CD8-positive, alpha-beta memory T cell (primary cell): ENCODE measurements at regions not wholly inside any gene's neighbourhood (a gene's known extent, or its start where the extent isn't known, plus 50 kb on each side); places are given as distances from the start of the nearest gene placed in this dataset.

Experiments
- CTCF ChIA-PET: fragments of 350-600 bp; sonication (Branson Sonifier 250); formaldehyde crosslinking; loops from one replicate; lab custom pipeline; 2021; ENCODE audit warnings: antibody characterized with exemption; lab: Charles Lee
- POLR2A ChIA-PET: fragments of 350-600 bp; sonication (Branson Sonifier 250); formaldehyde crosslinking; loops from one replicate; lab custom pipeline; 2021; ENCODE audit warnings: antibody characterized with exemption; lab: Charles Lee
- DNase-seq, 5 donors: peaks; one replicate each; pipeline versions ENCODE4 v3.0.0 to v3.0.0-alpha.2; 2020 to 2022; ENCODE audit warnings: mixed read lengths in 1 of 5
- H3K27ac ChIP-seq: one replicate; pipeline ENCODE4 v1.7.0; 2013; ENCODE audit warnings: low read depth, mild to moderate bottlenecking, low read length, moderate library complexity
- H3K27me3 ChIP-seq: 2 replicates; pipeline ENCODE4 v1.7.0; 2013; ENCODE audit warnings: low read length, mild to moderate bottlenecking; ENCODE audit not compliant: insufficient read depth, poor library complexity, severe bottlenecking
- H3K36me3 ChIP-seq: 2 replicates; pipeline ENCODE4 v1.7.0; 2013; ENCODE audit warnings: mild to moderate bottlenecking, low read length, moderate library complexity; ENCODE audit not compliant: insufficient read depth
- H3K4me1 ChIP-seq: 2 replicates; pipeline ENCODE4 v1.7.0; 2013; ENCODE audit warnings: mild to moderate bottlenecking, low read length, moderate library complexity; ENCODE audit not compliant: insufficient read depth
- H3K4me3 ChIP-seq: 2 replicates; pipeline ENCODE4 v1.7.0; 2013; ENCODE audit warnings: mild to moderate bottlenecking, low read length
- H3K9me3 ChIP-seq: 2 replicates; pipeline ENCODE4 v1.7.0; 2013; ENCODE audit warnings: mild to moderate bottlenecking, low read length
- H3K27ac Mint-ChIP-seq, 8 donors: one replicate each; pipeline ENCODE4 v1.8.0; 2020 to 2021; ENCODE audit warnings: mixed read lengths in 8 of 8, mild to moderate bottlenecking in 6 of 8, inconsistent platforms in 3 of 8, moderate library complexity in 3 of 8
- H3K27me3 Mint-ChIP-seq, 2 donors: one replicate each; pipeline ENCODE4 v1.8.0; 2020 to 2021; ENCODE audit warnings: mixed read lengths in 2 of 2, mild to moderate bottlenecking in 1 of 2, moderate library complexity in 1 of 2
- H3K36me3 Mint-ChIP-seq, 3 donors: one replicate each; pipeline ENCODE4 v1.8.0; 2020 to 2021; ENCODE audit warnings: mixed read lengths in 3 of 3, inconsistent platforms in 1 of 3, mild to moderate bottlenecking in 1 of 3
- H3K4me1 Mint-ChIP-seq, 3 donors: one replicate each; pipeline ENCODE4 v1.8.0; 2020 to 2021; ENCODE audit warnings: mixed read lengths in 3 of 3, inconsistent platforms in 1 of 3, mild to moderate bottlenecking in 1 of 3
- H3K4me3 Mint-ChIP-seq, 7 donors: one replicate each; pipeline ENCODE4 v1.8.0; 2020 to 2021; ENCODE audit warnings: mixed read lengths in 7 of 7, mild to moderate bottlenecking in 6 of 7, moderate library complexity in 4 of 7, inconsistent platforms in 2 of 7
- H3K9me3 Mint-ChIP-seq, 5 donors: one replicate each; pipeline ENCODE4 v1.8.0; 2020 to 2022; ENCODE audit warnings: mixed read lengths in 5 of 5, mild to moderate bottlenecking in 3 of 5, moderate library complexity in 2 of 5, inconsistent platforms in 1 of 5

GRCh38 chr2:198400999-198401398 lies 596.6 kb downstream of the PLCL1 start:
- CTCF ChIA-PET, result no interaction called here
- no peaks in the 10 kb centered on the region for H3K9me3 Mint-ChIP-seq
- peaks cover 3% of the 10 kb centered on the region in 2 donors for H3K27me3 Mint-ChIP-seq

GRCh38 chr2:198394208-198394607 lies 589.8 kb downstream of the PLCL1 start:
- Histone ChIP-seq H3K36me3 (no peaks in the 10 kb centered on the region), H3K9me3 (no peaks in the 10 kb centered on the region), H3K4me1 (no peaks in the 10 kb centered on the region), H3K27me3 (no peaks in the 10 kb centered on the region), H3K27ac (no peak overlapping the region), H3K4me3 (no peak overlapping the region)
- no peak for DNase-seq
- Mint-ChIP-seq H3K9me3 (no peaks in the 10 kb centered on the region), H3K27ac (no peak overlapping the region), H3K27me3 (peaks cover 4 to 6% of the 10 kb centered on the region in 2 donors), H3K4me1 (no peaks in the 10 kb centered on the region), H3K4me3 (no peak overlapping the region), H3K36me3 (no peaks in the 10 kb centered on the region)
- ChIA-PET POLR2A (no interaction called here), CTCF (no interaction called here)

More at GRCh38 chr2:198400999-198401398, 596.6 kb downstream of the PLCL1 start:
- Histone ChIP-seq H3K27me3 (no peaks in the 10 kb centered on the region), H3K36me3 (no peaks in the 10 kb centered on the region), H3K4me3 (no peak overlapping the region), H3K4me1 (no peaks in the 10 kb centered on the region), H3K27ac (no peak overlapping the region), H3K9me3 (no peaks in the 10 kb centered on the region)
- Mint-ChIP-seq H3K4me1 (no peaks in the 10 kb centered on the region), H3K27ac (no peak overlapping the region), H3K36me3 (no peaks in the 10 kb centered on the region), H3K4me3 (no peak overlapping the region)
- POLR2A ChIA-PET, result no interaction called here
- DNase-seq, result no peak

- H3K9me3 ChIP-seq, result no peaks in the 10 kb centered on the region
- ChIA-PET CTCF (no interaction called here), POLR2A (no interaction called here)
- H3K4me1 Mint-ChIP-seq, result no peaks in the 10 kb centered on the region
- no peak overlapping the region for H3K27ac ChIP-seq
- no peaks in the 10 kb centered on the region for H3K9me3 Mint-ChIP-seq
- H3K36me3 ChIP-seq, result no peaks in the 10 kb centered on the region
- no peak overlapping the region for H3K4me3 ChIP-seq
- H3K27me3 Mint-ChIP-seq, result peaks cover 3 to 4% of the 10 kb centered on the region in 2 donors
- H3K27ac Mint-ChIP-seq, result no peak overlapping the region
- H3K4me1 ChIP-seq, result no peaks in the 10 kb centered on the region
- H3K4me3 Mint-ChIP-seq, result no peak overlapping the region
- H3K36me3 Mint-ChIP-seq, result no peaks in the 10 kb centered on the region
- DNase-seq, result no peak
- H3K27me3 ChIP-seq, result no peaks in the 10 kb centered on the region
These were observed 586.3 kb downstream of the PLCL1 start for GRCh38 chr2:198390670-198391069.

GRCh38 chr2:198387677-198388076 lies 583.3 kb downstream of the PLCL1 start:
- peaks cover 0 to 4% of the 10 kb centered on the region in 2 donors for H3K27me3 Mint-ChIP-seq
- H3K4me1 Mint-ChIP-seq, result no peaks in the 10 kb centered on the region
- Histone ChIP-seq H3K36me3 (no peaks in the 10 kb centered on the region), H3K9me3 (no peaks in the 10 kb centered on the region), H3K4me1 (no peaks in the 10 kb centered on the region), H3K27me3 (no peaks in the 10 kb centered on the region), H3K4me3 (no peak overlapping the region), H3K27ac (no peak overlapping the region)
- H3K9me3 Mint-ChIP-seq, result no peaks in the 10 kb centered on the region
- no peaks in the 10 kb centered on the region for H3K36me3 Mint-ChIP-seq
- no peak overlapping the region for H3K27ac Mint-ChIP-seq
- ChIA-PET CTCF (no interaction called here), POLR2A (no interaction called here)
- no peak for DNase-seq
- no peak overlapping the region for H3K4me3 Mint-ChIP-seq

GRCh38 chr2:198385856-198386255 lies 581.5 kb downstream of the PLCL1 start:
- no peaks in the 10 kb centered on the region for H3K27me3 ChIP-seq
- CTCF ChIA-PET, result no interaction called here
- H3K27ac ChIP-seq, result no peak overlapping the region
- Mint-ChIP-seq H3K27ac (no peak overlapping the region), H3K4me1 (no peaks in the 10 kb centered on the region), H3K9me3 (no peaks in the 10 kb centered on the region), H3K36me3 (no peaks in the 10 kb centered on the region), H3K27me3 (peaks cover 0 to 12% of the 10 kb centered on the region in 2 donors), H3K4me3 (no peak overlapping the region)
- DNase-seq, result no peak
- POLR2A ChIA-PET, result no interaction called here
- H3K9me3 ChIP-seq, result no peaks in the 10 kb centered on the region
- H3K4me1 ChIP-seq, result no peaks in the 10 kb centered on the region
- H3K4me3 ChIP-seq, result no peak overlapping the region
- H3K36me3 ChIP-seq, result no peaks in the 10 kb centered on the region

- CTCF ChIA-PET, result no interaction called here
- H3K4me3 ChIP-seq, result no peak overlapping the region
- Mint-ChIP-seq H3K4me1 (no peaks in the 10 kb centered on the region), H3K9me3 (no peaks in the 10 kb centered on the region), H3K36me3 (no peaks in the 10 kb centered on the region), H3K4me3 (no peak overlapping the region), H3K27me3 (peaks cover 0 to 12% of the 10 kb centered on the region in 2 donors), H3K27ac (no peak overlapping the region)
- H3K4me1 ChIP-seq, result no peaks in the 10 kb centered on the region
- POLR2A ChIA-PET, result no interaction called here
- no peaks in the 10 kb centered on the region for H3K27me3 ChIP-seq
- no peak for DNase-seq
- no peaks in the 10 kb centered on the region for H3K9me3 ChIP-seq
- no peaks in the 10 kb centered on the region for H3K36me3 ChIP-seq
- H3K27ac ChIP-seq, result no peak overlapping the region
These were observed 580.9 kb downstream of the PLCL1 start for GRCh38 chr2:198385326-198385725.

- ChIA-PET POLR2A (no interaction called here), CTCF (no interaction called here)
- no peaks in the 10 kb centered on the region for H3K4me1 ChIP-seq
- H3K9me3 ChIP-seq, result no peaks in the 10 kb centered on the region
- Mint-ChIP-seq H3K4me3 (no peak overlapping the region), H3K9me3 (no peaks in the 10 kb centered on the region), H3K4me1 (no peaks in the 10 kb centered on the region), H3K27me3 (peaks cover 0 to 9% of the 10 kb centered on the region in 2 donors), H3K27ac (no peak overlapping the region), H3K36me3 (no peaks in the 10 kb centered on the region)
- H3K36me3 ChIP-seq, result no peaks in the 10 kb centered on the region
- no peaks in the 10 kb centered on the region for H3K27me3 ChIP-seq
- DNase-seq, result no peak
- no peak overlapping the region for H3K4me3 ChIP-seq
- H3K27ac ChIP-seq, result no peak overlapping the region
These were observed 579.0 kb downstream of the PLCL1 start for GRCh38 chr2:198383392-198383791.

GRCh38 chr2:198382811-198383210 lies 578.4 kb downstream of the PLCL1 start:
- Histone ChIP-seq H3K9me3 (no peaks in the 10 kb centered on the region), H3K27me3 (no peaks in the 10 kb centered on the region), H3K27ac (no peak overlapping the region), H3K4me3 (no peak overlapping the region), H3K36me3 (no peaks in the 10 kb centered on the region), H3K4me1 (no peaks in the 10 kb centered on the region)
- Mint-ChIP-seq H3K27me3 (peaks cover 0 to 9% of the 10 kb centered on the region in 2 donors), H3K4me3 (no peak overlapping the region), H3K4me1 (no peaks in the 10 kb centered on the region), H3K27ac (no peak overlapping the region), H3K9me3 (no peaks in the 10 kb centered on the region), H3K36me3 (no peaks in the 10 kb centered on the region)
- POLR2A ChIA-PET, result no interaction called here
- no peak for DNase-seq
- CTCF ChIA-PET, result no interaction called here

GRCh38 chr2:198376677-198377076 lies 572.3 kb downstream of the PLCL1 start:
- POLR2A ChIA-PET, result no interaction called here
- peaks cover 7 to 10% (median 8%) of the 10 kb centered on the region in 3 donors for H3K4me1 Mint-ChIP-seq

More at GRCh38 chr2:198376677-198377076, 572.3 kb downstream of the PLCL1 start:
- Histone ChIP-seq H3K4me1 (no peaks in the 10 kb centered on the region), H3K27me3 (no peaks in the 10 kb centered on the region), H3K27ac (no peak overlapping the region), H3K36me3 (no peaks in the 10 kb centered on the region), H3K9me3 (no peaks in the 10 kb centered on the region), H3K4me3 (no peak overlapping the region)
- CTCF ChIA-PET, result no interaction called here
- no peak for DNase-seq
- Mint-ChIP-seq H3K27ac (no peak overlapping the region), H3K36me3 (no peaks in the 10 kb centered on the region), H3K4me3 (no peak overlapping the region), H3K9me3 (no peaks in the 10 kb centered on the region), H3K27me3 (peaks cover 6 to 41% of the 10 kb centered on the region in 2 donors)
